ENCODE measurements at regions not wholly inside any gene's neighbourhood (a gene's known extent, or its start where the extent isn't known, plus 50 kb on each side); places are given as distances from the start of the nearest gene placed in this dataset.

DNA sequence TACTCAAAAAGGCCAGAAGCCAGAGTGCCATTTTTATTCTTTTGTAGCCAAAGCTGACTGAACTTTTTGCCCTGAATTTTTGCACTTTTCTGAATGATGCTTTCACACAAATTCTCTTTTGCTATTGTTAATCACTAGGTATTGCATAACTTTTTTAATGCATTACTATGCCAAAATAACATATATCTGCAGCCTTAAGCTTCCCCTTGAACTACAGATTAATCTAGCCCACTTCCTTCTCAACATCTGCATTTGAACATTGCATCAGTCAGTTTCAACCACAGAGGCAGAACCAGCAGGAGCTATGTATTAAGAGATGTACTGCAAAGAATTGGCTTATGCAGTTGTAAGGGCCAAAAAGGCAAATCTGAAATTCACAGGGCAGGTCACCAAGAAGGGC lies 197.6 kb upstream of the GYPA start:
- H3K4me1 ChIP-seq (ENCODE audit: insufficient read depth) = no peaks in the 10 kb centered on the region
- H3K36me3 ChIP-seq (ENCODE audit: insufficient read depth) = no peaks in the 10 kb centered on the region
- no peak for DNase-seq (ENCODE audit: extremely low spot score)
- H3K4me3 ChIP-seq (ENCODE audit: low read depth, low read length) = no peak overlapping the region
- H3K27ac ChIP-seq (ENCODE audit: low read depth) = no peak overlapping the region

DNA sequence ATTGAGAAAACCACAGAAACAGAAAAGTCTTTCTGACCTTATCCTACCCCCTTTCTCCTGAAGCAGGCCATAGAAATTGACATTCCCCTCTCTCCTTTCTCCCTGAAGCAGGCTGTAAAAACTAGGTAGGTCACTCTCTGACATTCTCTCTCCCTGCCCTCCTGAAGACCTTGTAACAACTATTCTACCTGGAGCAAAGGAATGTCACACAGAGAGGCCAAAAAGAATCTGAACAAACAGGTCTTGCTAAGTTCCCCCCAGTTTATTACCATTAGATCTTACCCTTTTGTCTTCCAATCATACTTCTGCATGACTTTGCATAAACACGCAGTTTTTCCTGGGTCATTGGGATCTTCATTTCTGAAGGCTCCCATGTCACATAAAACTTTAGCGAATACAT lies 198.3 kb upstream of the GYPA start:
- no peak for DNase-seq (ENCODE audit: extremely low spot score)
- Histone ChIP-seq H3K36me3 (ENCODE audit: insufficient read depth) (no peaks in the 10 kb centered on the region), H3K4me1 (ENCODE audit: insufficient read depth) (no peaks in the 10 kb centered on the region), H3K27ac (ENCODE audit: low read depth) (no peak overlapping the region), H3K4me3 (ENCODE audit: low read depth, low read length) (no peak overlapping the region)
- WGBS = 83% methylated on average over 2 of the region's 2 CpGs

DNA sequence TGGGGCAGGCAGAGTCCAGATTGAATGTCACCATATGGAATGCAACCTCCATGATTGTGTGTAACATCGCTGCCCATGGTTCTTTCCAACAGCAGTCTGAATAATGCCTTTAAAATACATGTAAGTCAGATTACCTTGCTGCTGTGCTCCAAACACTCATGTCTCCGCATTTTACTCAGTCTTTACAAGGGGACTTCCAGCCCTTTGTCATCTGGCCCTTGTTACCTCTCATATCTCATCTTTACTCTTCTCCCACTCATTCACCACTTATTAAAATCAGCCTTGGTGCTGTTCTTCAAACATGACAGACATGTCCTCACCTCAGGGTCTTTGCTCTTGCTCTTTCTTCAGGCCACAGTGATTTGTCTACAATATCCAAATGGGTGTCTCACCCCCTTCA lies 200.4 kb upstream of the GYPA start:
- H3K36me3 ChIP-seq (ENCODE audit: insufficient read depth) = no peaks in the 10 kb centered on the region
- H3K4me1 ChIP-seq (ENCODE audit: insufficient read depth) = no peaks in the 10 kb centered on the region
- H3K27ac ChIP-seq (ENCODE audit: low read depth) = no peak overlapping the region
- H3K4me3 ChIP-seq (ENCODE audit: low read depth, low read length) = no peak overlapping the region
- WGBS = 95% methylated on average over 2 of the region's 2 CpGs
- no peak for DNase-seq (ENCODE audit: extremely low spot score)

DNA sequence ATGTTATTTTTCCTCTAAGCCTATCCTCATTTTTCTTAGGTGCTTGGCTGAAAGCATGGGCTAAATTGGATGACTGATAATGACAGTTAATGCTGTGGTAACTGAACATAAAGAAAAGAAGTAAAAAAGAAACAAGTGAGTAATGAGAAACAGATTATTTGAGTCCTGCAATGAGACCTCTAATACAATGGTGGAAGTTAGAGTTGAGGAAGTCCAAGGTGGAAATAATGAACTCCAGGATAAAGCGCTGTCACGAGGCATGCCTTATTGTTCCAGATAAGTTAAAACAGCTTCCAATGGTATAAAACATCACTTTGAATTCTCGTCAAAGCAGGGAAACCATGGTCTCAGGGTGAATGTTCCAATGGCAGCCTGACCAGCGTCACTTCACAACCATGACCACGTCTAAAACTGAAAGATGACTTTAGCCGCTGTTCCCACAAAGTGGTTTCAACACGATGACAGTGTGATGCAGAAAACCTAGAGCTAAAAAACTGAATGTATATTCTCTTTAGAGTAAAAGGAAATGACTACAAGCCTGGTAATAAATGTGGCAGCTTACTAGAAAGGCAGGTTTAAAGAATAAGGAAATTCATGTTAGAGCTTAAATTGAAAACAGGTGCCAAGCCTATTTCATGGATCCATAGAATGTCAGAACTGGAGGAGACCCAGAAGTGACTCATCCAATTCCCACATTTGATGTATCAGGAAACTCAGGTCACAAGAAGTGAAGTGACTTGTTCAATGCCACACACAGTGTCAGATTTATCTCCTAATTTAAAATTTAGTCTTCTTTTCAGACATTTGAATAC lies 202.6 kb upstream of the GYPA start:
- Histone ChIP-seq H3K4me3 (ENCODE audit: low read depth, low read length) (no peak overlapping the region), H3K36me3 (ENCODE audit: insufficient read depth) (no peaks in the 10 kb centered on the region), H3K4me1 (ENCODE audit: insufficient read depth) (no peaks in the 10 kb centered on the region), H3K27ac (ENCODE audit: low read depth) (no peak overlapping the region)
- 83% methylated on average over 7 of the region's 7 CpGs for WGBS
- DNase-seq (ENCODE audit: extremely low spot score) = no peak

DNA sequence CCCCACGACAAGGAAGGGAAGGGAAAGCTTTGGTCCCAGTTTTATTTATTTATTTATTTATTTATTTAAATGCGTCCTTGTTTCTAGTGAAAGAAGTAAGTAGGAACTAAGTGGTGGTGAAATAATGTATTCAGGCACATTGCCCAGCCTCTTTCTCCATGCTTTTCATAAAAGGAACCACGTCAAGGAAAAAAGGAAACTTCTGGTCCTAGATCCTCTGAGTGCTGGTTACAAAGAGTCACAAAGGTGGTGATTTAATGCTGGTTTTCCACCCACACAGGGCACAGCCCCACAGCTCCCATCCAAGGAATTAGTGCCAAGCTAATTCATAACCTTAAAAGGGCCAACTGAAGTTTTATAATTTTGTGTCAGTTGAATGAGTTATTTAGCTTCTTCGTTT lies 206.6 kb upstream of the GYPA start:
- Histone ChIP-seq H3K4me1 (ENCODE audit: insufficient read depth) (no peaks in the 10 kb centered on the region), H3K27ac (ENCODE audit: low read depth) (no peak overlapping the region), H3K4me3 (ENCODE audit: low read depth, low read length) (no peak overlapping the region), H3K36me3 (ENCODE audit: insufficient read depth) (no peaks in the 10 kb centered on the region)
- DNase-seq (ENCODE audit: extremely low spot score) = no peak
- 83% methylated on average over 4 of the region's 4 CpGs for WGBS

DNA sequence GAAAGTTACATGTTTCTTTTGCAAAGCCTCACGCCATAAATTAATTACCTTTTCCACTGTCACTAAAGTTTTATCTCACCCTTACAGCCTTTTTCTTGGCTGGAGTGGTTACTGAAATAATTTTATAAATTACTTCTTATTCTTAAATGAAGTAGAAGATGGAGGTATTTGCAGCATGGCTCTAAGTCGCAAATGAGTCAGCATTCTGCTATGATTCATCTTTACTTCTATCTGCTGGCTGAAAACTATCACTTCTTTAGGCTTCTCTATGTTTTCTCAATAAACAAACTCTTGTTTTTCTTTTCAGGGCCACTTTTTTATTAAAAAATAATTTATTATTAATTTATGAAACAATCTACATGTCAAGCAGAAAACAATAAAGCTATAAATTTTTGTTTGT lies 210.2 kb upstream of the GYPA start:
- H3K4me3 ChIP-seq (ENCODE audit: low read depth, low read length) = no peak overlapping the region
- H3K27ac ChIP-seq (ENCODE audit: low read depth) = no peak overlapping the region
- no peak for DNase-seq (ENCODE audit: extremely low spot score)
- H3K4me1 ChIP-seq (ENCODE audit: insufficient read depth) = no peaks in the 10 kb centered on the region
- H3K36me3 ChIP-seq (ENCODE audit: insufficient read depth) = no peaks in the 10 kb centered on the region
- WGBS = 98% methylated on average over 2 of the region's 2 CpGs

DNA sequence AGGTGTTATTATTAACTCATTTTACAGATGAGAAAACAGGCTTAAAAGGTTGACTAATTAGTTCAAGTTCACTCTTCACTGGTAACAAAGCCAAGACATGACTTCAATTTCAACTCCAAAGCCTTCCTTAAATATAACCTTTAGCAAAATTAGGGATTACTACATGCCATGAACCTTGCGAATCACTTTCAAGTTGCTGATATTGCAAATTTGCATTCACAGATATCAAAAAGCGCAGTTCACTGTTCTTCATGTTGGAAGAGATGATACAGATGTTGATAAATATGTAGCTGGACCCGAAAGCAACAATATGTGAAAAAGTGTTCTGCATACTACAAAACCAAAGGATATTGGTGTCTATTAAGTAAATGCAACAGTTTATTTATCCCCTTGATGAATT lies 210.8 kb upstream of the GYPA start:
- Histone ChIP-seq H3K4me1 (ENCODE audit: insufficient read depth) (no peaks in the 10 kb centered on the region), H3K27ac (ENCODE audit: low read depth) (no peak overlapping the region), H3K4me3 (ENCODE audit: low read depth, low read length) (no peak overlapping the region), H3K36me3 (ENCODE audit: insufficient read depth) (no peaks in the 10 kb centered on the region)
- WGBS = 80% methylated on average over 3 of the region's 3 CpGs
- no peak for DNase-seq (ENCODE audit: extremely low spot score)

DNA sequence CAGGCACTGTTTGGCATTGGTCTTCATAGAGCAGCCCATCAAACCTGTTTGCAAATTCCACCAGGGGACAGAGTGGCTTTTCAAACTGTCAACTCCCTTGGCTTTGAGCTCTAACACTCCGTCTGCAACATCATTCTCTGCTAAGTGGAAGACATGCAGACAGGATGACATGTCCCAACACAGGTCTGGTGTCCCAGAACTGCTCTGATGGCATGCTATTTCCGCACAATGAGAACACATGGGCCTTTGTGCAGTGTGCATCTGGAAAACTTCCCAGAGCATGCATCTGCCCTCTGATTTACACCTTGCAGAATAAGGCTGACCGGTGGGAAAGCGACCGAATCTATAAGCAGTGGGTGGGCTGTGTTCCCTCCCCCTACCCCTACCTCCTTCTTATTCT lies 212.8 kb upstream of the GYPA start:
- WGBS = 70% methylated on average over 5 of the region's 5 CpGs
- DNase-seq (ENCODE audit: extremely low spot score) = no peak
- H3K4me3 ChIP-seq (ENCODE audit: low read depth, low read length) = no peak overlapping the region

DNA sequence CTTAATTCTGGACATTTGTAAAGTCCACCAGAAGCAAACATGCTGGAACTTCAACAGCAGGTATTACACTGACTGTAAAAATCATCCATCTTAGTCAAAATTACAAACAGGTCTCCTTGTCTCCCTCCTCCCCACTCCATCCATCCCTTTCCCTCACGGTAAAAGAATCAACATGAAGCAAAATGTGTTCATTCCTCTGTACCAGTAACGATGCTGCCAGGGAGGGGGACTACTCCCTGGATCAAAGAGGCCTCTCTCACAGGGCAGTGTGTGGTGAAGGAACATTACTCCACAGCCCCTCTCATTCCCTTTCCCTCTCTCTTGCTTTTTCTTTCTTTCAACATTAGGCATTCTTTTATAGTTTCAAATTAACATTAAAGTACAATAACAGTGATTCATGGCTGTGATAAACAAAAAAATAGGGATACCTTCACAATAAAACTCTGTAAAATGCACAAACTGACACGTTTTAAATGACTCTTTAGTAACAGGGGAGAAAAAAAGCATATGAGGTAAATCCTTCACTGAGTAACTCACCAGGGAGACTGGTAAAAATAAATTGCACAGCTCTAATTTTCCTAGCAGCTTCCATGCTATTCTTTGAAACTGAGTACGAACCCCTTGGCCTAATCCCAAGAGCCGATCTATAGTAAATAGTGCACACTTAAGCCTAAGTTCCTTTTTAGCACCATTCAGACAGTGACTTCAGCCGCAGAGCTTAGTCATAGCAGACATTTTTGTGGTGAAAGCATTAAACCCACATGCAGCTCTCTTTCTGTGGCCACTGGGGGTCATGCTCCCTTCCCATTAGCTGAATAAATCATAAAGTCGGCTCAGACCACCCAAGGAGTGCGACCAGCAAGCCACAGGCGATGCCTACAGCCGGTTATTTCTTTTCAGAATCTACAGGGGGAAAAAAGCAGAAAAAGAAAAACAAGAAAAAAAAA lies 215.6 kb upstream of the GYPA start:
- no peak overlapping the region for H3K4me3 ChIP-seq (ENCODE audit: low read depth, low read length)
- WGBS = 33% methylated on average over 10 of the region's 10 CpGs
- H3K4me1 ChIP-seq (ENCODE audit: insufficient read depth) = no peaks in the 10 kb centered on the region
- peak; percentile 47 for DNase-seq (ENCODE audit: extremely low spot score)
- H3K27ac ChIP-seq (ENCODE audit: low read depth) = peak overlapping the region; percentile 23
- H3K36me3 ChIP-seq (ENCODE audit: insufficient read depth) = no peaks in the 10 kb centered on the region

More for the DNA sequence above, 212.8 kb upstream of the GYPA start:
- Histone ChIP-seq H3K27ac (ENCODE audit: low read depth) (no peak overlapping the region), H3K36me3 (ENCODE audit: insufficient read depth) (no peaks in the 10 kb centered on the region), H3K4me1 (ENCODE audit: insufficient read depth) (no peaks in the 10 kb centered on the region)

DNA sequence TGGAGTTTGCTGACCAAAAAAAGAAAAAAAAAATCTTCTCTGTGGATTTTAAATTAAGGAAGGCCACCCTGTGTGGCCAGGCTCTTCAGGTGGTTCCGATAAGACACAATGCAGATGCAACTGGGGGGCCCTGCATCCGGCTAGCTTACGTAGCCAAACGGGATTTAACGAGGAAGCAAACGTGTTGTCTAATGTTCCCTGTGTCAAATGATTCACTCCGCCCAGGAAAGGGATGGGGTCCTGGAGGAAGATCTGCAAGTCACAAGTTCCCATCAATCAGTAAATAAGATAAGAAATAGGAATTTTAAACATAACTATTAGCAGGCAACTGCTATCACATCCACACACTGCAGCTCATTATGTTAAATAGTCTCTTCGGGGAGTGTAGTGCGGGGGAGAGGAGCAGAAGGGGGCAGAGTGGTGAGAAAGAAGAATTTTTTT lies 216.4 kb upstream of the GYPA start:
- Histone ChIP-seq H3K36me3 (ENCODE audit: insufficient read depth) (no peaks in the 10 kb centered on the region), H3K4me1 (ENCODE audit: insufficient read depth) (no peaks in the 10 kb centered on the region), H3K27ac (ENCODE audit: low read depth) (no peak overlapping the region), H3K4me3 (ENCODE audit: low read depth, low read length) (no peak overlapping the region)
- no peak for DNase-seq (ENCODE audit: extremely low spot score)
- WGBS = 46% methylated on average over 9 of the region's 9 CpGs

DNA sequence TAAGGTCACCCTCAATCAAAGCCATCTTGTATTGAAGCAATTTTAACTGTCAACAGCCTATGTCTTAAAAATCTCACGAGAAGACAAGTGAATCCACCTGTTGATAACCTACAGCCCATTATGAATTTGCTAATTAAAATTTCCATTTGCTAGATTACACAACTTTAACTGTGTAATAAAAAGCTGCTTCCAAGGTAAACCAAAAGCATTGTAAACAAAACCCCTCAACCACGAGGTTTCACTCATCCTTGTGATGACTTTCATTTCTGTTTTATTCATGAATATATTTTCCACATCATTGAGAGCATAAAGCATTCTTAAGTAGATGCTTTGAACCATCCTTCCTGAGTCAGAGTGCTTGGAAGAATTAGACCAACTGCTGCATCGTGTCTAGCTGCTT lies 217.5 kb upstream of the GYPA start:
- no peak overlapping the region for H3K27ac ChIP-seq (ENCODE audit: low read depth)
- no peak overlapping the region for H3K4me3 ChIP-seq (ENCODE audit: low read depth, low read length)
- 54% methylated on average over 3 of the region's 3 CpGs for WGBS
- no peaks in the 10 kb centered on the region for H3K36me3 ChIP-seq (ENCODE audit: insufficient read depth)
- H3K4me1 ChIP-seq (ENCODE audit: insufficient read depth) = no peaks in the 10 kb centered on the region
- no peak for DNase-seq (ENCODE audit: extremely low spot score)

DNA sequence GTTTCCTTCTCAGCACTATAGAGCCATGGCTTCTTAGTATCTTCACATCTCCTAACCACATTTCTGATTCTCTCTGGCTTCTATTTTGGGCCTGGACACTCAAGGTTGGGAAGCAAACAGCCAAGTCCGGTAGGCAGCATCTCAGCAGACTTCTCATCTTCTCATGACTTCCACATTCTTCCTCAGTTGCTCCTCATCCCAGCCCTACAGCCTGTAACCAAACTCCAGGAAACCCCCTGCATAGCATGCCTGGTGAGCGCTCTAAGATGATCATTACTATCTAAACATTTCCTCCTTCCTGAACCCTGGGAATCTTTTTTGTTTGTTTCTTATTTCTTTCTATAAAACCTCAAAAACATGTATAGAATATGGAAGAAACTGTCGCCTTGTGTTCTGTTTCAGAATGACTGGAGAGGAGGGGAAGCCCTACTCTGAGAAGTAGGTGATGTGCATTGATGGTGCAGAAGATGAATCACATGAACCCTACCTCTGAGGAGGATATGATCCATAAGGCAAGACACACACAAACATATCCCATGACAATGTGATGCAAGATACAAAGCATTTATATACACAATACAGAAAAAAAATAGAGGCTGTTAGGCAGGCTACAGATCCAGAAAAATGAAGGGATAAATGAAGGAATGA lies 219.8 kb upstream of the GYPA start:
- WGBS = 87% methylated on average over 3 of the region's 3 CpGs
- H3K27ac ChIP-seq (ENCODE audit: low read depth) = no peak overlapping the region
- DNase-seq (ENCODE audit: extremely low spot score) = no peak

DNA sequence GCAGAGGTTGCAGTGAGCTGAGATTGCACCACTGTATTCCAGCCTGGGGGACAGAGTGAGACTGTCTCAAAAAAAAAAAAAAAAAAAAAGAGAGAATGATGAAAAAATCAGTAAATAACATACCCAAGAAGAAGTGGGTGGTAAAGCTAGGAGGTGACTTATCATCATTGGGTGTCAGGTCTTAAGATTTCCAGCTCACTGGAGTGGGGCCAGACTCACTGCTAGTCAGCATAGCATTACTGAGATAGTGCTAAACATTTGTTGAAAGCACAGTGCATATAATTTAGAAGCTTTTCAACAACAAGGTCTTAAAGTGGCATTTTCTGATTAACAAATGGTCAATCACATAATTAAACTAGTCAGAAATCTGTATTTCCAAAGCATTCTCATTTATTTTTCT lies 221.8 kb upstream of the GYPA start:
- Histone ChIP-seq H3K4me3 (ENCODE audit: low read depth, low read length) (no peak overlapping the region), H3K27ac (ENCODE audit: low read depth) (no peak overlapping the region), H3K36me3 (ENCODE audit: insufficient read depth) (no peaks in the 10 kb centered on the region), H3K4me1 (ENCODE audit: insufficient read depth) (no peaks in the 10 kb centered on the region)
- no peak for DNase-seq (ENCODE audit: extremely low spot score)

More for the DNA sequence above, 219.8 kb upstream of the GYPA start:
- no peaks in the 10 kb centered on the region for H3K4me1 ChIP-seq (ENCODE audit: insufficient read depth)
- H3K4me3 ChIP-seq (ENCODE audit: low read depth, low read length) = no peak overlapping the region
- no peaks in the 10 kb centered on the region for H3K36me3 ChIP-seq (ENCODE audit: insufficient read depth)

DNA sequence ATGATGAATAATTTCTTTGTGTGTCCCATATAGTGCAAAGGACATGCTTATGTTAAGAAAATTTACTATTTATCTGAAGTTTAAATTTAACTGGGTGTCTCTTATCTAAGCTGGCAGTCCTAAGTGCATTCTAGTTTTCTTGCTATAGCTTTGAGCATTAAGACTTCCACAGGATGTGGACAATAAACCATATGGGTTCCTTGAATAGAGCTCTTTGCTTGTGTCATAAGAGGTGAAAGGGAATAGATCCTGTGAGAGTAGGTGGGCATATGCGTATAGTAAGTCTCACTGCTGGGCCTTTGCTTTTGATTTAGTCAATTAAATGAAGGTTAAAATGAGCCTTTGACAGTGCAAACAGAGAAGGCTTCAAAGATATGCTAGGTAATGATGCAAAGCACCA lies 223.4 kb upstream of the GYPA start:
- no peak overlapping the region for H3K27ac ChIP-seq (ENCODE audit: low read depth)
- no peaks in the 10 kb centered on the region for H3K36me3 ChIP-seq (ENCODE audit: insufficient read depth)
- no peak overlapping the region for H3K4me3 ChIP-seq (ENCODE audit: low read depth, low read length)
- WGBS = 98% methylated on average over 1 of the region's 1 CpG
- no peak for DNase-seq (ENCODE audit: extremely low spot score)
- H3K4me1 ChIP-seq (ENCODE audit: insufficient read depth) = no peaks in the 10 kb centered on the region

Measured in urinary bladder (tissue), 3 donors.